A549 (cell line): ENCODE measurements at regions not wholly inside any gene's neighbourhood (a gene's known extent, or its start where the extent isn't known, plus 50 kb on each side); places are given as distances from the start of the nearest gene placed in this dataset.

Source experiments
- MAZ ChIP-seq: fragments of 150-350 bp; IDR thresholded peaks from 2 replicates; pipeline ENCODE4 v1.6.1; 2014; ENCODE audit warnings: antibody characterized with exemption, low read depth, low read length, borderline replicate concordance
- ZNF302 ChIP-seq: fragments of 250-450 bp; sonication (Bioruptor Pico); IDR thresholded peaks from 2 replicates; pipeline ENCODE4 v1.9.0; 2021; ENCODE audit warnings: inconsistent platforms, mild to moderate bottlenecking, moderate library complexity

- no peak for TF ChIP-seq MAZ
- TF ChIP-seq ZNF302, result no peak
Measured at GRCh38 chr21:14677639-14678179, 131.6 kb upstream of the SAMSN1 start.
